ENCODE measurements at regions not wholly inside any gene's neighbourhood (a gene's known extent, or its start where the extent isn't known, plus 50 kb on each side); places are given as distances from the start of the nearest gene placed in this dataset.
"Not testable (repeated sequence)": the region's sequence is repeated elsewhere in the genome, so short reads cannot be mapped to it uniquely, and the experiment has no call there.

DNA sequence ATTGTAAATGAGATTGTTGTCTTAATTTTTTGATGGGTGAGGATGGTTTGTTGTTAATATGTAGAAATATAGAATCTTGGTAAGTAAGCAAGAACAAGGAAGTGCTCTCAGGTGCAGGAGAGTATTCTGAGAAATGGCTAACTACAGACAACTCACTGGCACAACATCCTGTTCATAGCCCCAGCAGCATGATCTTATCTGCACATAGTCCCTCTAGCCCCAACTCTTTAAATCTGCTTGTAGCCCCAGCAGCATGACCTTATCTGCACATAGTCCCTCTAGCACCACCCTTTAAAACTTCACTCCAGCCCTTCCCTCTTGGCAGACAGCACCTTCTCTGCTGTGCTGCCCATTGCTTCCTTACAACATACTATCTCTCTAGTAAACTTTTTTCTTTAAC, 1957.1 kb upstream of the ADGRL3 start:
- peak in 1 of 5 experiments; percentile 37 for DNase-seq

DNA sequence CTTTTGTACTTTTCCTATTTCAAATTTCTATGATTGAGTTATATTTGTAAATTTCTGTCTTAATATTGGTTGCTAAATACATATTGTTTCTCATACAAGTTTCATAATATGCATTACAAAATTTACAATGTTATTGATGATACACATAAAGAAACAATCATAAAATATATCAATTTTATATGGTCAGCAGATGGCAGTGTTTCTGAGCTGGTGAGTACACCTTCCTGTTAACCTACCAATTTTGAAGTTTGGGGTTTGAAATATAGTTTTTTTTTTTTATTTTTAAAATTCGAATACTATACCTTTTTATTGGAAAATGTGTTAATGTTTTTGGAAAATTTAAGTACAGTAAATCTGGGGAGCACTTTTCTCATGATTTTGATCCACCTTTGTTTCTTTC, 1953.1 kb upstream of the ADGRL3 start:
- no peak for DNase-seq

DNA sequence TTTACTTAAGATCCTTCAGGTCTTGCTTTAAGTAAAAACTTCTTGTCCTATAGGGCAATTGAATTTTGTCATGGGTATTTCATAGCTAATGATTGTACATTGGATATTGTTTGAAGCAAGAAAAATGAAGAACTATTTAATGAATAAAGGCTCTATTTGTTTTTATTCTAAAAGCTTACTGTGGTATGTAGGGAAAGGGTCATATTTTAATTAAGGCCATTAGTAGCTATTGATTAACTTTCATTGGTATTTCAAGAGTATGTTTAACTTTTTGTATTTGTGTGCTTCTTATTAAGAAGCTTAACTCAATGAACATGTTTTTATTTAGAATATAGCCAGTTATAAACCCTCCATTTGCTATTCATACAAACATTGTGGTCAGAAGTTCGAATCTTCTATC, 1951.8 kb upstream of the ADGRL3 start:
- no peak for DNase-seq

DNA sequence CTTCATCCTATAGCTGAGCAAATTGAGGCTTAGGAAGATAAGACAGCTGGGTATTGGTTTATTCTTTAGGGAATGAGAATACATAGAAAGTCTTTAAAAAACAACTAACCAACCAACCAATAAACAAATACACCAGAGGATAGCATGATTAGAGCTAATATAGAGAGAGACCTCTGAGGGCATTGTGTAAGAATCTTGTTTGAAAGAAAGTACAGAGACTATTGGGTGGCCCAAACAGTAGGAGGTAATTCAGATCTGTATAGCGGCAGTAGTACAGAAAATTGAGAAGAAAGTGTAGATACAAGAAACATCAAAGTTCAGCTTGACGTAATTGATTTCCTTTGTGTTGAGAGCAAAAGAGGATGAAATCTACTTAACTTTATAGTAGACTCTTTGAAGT, 1951.0 kb upstream of the ADGRL3 start:
- no peak for DNase-seq

DNA sequence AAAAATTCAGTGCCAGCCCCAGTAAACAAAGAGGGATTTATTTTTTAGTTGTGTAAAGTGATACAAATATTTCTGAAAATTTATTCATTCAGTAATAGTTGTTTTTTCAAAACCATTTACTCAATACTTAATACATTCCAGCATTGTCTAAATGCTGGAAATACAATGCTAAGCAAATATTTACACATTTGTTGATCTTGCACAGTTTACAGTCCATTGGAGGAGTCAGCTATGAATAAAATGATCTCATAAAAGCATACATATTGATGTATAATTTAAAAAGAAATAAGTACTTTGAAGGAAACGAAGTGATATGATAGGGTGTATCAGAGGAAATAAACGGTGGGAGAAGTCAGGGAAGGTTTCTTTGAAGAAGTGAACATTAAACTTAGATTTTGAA, 1942.1 kb upstream of the ADGRL3 start:
- DNase-seq = no peak

DNA sequence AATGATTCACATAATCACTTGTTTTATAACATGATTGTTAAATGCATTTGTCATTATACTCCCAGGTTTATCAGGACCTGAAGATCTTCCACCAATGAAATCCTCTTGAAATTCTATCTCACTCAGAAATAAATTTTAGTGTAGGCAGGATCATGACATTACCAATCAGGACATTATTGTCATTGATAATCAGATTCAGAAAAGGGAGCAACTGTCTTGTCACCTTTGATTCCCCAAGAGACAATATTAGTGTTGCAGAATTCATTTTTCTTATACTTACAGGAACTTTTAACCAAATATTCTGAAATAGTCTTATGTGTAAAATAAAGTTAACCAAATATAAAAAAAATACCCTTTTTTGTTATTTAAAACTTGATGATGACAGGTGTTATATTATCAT, 1892.5 kb upstream of the ADGRL3 start:
- no peak for DNase-seq

DNA sequence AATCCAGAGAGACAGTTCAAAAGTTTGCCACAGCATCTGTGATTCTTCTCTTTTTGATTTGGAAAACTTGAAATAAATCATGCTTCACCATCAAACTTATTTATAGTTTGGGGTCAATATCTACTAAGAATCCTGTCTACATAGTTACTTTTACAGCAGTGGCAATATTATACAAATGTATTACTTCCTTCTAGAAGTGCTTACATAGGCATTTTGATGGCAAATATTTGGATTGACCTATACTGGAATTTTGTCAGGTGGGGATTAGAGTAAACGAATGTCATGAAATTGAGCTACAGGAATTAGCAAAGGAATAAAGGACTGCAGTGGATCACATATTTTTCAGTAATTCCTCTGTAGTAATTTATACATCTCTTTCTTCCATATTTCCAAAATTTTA, 1885.5 kb upstream of the ADGRL3 start:
- DNase-seq = no peak

DNA sequence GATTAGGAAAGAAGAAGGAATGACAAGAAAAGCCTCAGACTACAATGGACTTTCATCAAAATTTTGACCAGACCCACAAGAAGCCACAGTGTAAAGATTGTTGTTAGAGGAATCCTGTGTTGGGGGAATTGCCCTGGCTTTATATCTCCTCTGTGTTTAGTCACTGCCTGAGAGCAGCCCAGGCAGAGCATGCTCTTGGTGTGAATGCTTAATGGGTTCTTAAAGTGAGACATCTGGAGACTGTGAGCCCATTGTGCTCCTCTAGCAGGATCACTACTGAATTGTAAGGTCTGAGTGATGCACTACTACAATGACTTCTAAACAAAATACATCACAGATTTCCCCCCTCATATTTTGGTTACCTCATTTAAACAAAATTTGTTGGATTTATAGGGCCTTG, 1860.5 kb upstream of the ADGRL3 start:
- no peak for DNase-seq

DNA sequence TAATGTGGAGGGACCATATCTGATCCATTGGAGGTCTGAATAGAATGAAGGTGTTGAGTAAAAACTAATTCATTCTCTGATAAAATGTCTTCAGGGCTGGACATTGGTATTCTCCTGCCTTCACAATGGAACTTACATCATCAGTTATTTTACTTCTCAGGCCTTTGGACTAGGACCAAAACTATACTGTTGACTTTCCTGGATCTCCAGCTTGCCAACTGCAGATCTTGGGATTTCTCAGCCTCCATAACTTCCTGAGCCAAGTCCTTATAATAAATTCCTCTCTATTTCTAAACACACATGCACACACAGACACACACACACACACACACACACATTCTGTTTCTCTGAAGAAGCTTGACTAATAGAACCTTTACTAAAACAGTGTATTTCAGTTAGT, 1858.6 kb upstream of the ADGRL3 start:
- DNase-seq = no peak

DNA sequence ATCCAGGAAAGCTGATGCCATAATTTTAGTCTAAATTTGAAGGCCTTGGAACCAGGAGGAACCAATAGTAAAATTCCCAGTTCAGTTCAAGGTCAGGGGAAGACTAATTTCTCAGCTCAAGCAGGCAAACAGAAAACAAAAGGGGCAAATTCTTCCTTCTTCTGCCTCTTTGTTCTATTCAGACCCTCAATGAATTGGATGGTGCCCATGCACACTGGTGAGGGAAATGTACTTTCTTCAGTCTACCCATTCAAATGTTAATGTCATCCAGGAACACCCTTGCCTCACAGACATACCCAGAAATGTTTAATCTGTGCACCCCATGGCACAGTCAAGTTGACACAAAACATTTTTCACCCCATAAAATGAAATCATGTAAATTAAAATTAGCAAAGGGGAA, 1851.2 kb upstream of the ADGRL3 start:
- DNase-seq = no peak

DNA sequence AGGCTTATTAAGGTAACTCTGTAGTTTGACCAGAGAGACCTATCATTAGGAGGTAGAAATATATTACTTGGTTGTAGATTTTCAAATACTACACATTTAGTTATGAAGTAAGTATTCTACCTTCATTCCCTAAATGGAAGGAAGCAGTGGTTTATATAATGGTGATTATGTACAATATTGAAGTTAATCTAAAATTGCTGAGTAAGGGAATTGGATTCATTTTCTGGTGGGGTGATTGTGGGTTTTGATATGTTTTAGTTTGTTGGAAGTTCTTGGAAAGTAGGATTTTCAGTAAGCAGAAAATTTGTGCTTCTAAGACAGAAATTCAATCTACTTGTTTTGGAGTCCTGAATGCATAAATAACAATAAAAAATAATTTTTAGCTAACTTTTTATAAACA, 1830.9 kb upstream of the ADGRL3 start:
- no peak for DNase-seq

DNA sequence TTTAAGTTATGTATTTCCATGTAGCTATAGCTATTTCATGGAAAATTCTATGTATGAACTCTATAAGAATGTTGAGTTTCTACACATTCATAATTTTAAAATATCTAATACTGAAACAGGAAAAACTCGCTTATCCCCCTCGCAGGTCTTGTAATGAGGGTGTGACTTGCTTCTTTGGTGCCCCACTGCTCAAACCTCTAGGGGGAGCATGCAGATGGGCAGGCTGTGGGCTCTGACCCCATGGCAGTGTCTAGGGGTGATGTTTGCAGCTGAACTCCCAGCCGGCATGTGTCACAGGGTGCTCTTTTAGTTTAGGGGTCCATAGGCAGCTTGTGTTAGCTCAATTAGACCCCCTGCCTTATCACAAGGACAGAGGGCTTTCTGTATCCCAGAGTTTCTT, 1825.7 kb upstream of the ADGRL3 start:
- DNase-seq = no peak

DNA sequence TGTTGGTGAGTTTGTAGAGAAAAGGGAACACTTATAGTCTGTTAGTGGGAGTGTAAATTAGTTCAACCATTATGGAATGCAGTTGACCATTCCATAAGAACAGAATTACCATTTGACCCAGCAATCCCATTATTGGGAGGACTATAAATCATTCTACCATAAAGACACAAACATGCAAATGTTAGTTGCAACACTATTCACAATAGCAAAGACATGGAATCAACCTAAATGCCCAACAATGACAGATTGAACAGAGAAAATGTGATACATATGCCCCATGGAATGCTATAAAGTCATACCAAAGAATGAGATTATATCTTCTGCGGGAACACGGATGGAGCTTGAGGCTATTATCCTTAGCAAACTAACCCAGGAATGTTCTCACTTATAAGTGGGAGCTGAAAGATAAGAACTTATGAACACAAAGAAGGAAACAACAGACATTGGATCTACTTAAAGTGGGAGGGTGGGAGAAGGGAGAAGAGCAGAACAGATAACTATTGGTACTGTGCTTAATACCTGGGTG, 1819.2 kb upstream of the ADGRL3 start:
- DNase-seq = no peak

DNA sequence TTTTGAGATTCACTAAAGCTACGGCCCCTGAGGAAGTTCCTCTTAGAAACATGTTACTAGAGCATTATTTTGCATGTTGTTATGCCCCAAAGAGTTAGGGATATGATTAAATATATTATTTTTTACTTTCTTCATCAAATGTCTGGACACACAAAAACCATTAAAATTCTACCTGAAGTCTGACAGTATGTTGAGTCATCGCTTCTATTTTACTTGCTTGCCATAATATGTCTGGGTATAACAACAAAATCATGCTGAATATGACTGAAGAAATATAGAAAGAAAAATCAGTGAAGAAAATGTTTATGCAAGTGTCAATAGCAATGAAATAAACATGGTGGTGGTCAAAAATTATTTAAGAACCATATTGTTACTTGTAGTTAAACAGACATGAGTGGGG, 1818.5 kb upstream of the ADGRL3 start:
- no peak for DNase-seq

DNA sequence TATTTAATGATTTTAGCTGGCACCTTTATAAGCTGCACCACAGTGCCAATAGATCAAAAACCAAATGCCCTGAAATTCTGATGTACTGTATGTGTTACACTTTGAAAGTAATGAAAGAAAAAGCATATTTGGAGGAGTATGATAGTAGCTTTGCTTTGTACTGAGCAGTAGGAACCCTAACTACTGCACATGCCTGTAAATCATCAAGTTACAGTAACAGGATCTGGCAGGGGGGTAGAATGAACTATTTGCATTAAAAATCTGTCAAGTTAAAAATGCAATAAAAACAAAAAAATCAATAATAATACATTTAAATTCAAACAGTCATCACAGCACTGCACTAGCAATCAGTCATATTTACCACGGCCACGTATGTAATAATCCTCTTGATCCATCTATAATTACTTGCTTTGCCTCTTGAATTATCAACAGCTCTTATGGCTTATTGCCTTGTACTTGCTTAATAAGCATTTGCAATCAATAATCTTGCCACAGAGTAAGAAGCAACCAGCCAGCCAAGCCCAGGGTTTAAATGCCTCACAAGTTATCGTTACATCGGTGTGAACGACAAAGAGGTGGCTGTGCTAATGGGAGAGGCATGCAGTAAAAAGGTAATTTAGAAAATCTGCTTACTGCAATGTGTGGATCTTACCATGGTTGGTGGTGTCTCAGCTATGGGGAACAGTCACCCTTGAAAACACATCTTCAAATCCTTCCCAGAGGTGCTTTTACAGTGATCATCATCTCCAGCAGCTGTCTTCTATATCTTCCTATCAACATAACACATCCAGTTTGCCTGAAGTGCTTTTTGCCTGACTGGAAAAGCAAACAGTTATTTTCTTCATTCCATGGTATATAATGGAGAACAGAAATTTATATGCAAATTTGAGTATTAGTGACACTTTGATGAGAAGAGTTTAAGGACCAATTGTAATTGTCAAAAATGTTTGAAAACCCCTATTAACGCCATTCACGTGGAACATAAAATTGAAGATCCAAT, 1812.1 kb upstream of the ADGRL3 start:
- DNase-seq = no peak

DNA sequence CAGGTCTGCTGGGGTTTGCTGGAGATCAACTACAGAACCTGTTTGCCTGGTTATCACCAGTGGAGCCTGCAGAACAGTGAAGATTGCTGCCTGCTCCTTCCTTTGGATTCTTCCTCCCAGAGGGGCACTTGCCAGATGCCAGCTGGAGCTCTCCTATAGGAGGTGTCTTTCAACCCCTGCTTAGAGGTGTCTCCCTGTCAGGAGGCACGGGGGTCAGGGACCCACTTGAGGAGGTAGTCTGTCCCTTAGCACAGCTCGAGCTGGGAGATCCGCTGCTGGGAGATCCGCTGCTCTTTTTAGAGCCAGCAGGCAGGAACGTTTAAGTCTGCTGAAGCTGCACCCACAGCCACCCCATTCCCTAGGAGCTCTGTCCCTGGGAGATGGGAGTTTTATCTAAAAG, 1806.3 kb upstream of the ADGRL3 start:
- no peak for DNase-seq

DNA sequence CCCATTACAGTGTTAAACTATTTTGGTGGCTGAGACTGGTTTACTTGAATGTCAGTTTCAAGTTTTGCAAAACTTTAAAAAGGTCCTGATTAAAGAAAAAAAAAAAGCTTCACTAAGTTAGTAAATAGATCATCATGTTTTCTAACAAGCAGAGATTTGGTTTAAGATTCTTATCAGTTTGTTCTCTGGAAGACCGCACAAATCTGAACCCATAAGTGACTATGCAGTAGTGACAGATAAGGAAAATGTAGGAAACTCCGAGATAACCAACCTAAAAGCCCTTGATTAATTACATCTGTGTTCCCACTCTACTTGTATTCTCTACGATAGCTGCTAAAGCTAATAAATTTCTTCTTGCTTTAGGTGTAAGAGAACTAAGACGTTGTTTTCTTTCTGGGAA, 1799.8 kb upstream of the ADGRL3 start:
- no peak for DNase-seq

DNA sequence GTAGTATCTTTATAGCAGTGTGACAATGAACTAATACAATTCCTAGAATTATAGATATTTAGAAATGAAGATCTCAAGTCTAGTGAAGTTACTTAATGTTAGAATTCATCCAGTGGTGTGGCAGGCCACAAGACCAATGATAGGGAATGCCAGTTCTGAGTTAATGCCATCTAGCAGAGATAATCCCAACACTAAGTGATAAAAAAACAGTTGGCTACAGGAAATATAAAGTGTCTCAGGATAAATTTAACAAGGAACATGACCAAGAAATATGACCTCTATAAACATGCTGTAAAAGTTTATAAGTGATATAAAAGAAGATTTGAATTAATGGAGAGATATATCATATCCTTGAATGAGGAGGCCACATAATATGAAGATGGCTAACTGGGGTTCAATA, 1790.5 kb upstream of the ADGRL3 start:
- no peak for DNase-seq

DNA sequence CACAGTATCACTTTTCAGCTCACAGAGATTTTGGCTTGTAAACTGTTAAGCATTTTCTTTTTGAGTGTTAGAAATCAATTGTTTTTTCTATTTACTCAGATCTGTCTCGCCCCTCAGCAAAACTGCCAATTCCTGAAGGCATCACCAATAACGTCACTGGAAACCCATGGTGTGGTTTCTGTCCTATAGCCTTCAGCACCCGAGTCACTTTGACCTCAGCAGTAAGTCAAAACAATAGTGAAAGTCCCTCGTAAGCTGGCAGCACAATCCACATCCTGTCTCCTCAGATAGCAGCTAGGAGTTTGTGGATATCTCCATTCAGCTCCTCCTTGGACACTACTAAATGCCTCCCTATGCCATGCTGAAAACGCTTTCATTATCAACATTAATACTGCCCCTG, 1787.4 kb upstream of the ADGRL3 start:
- DNase-seq = peak in 1 of 5 experiments; percentile 74

DNA sequence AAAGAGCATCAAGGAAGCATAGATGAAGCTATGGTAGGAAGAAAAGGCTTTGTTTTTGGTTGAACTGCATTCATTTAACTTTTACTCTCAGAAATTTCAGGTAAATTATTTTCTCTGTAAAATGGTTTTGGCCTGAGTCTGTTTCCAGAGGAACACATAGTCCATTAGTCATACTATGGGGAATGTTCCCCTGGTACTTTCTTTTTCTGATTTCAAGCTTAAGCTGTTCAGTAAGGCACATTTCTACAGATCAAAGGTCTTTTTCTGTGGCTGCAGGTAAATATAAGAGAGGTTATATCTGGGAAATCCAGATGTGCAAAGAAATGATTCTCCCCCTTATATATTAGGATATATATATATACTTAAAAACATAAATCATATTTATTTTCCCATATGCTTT, 1744.4 kb upstream of the ADGRL3 start:
- no peak for DNase-seq

DNA sequence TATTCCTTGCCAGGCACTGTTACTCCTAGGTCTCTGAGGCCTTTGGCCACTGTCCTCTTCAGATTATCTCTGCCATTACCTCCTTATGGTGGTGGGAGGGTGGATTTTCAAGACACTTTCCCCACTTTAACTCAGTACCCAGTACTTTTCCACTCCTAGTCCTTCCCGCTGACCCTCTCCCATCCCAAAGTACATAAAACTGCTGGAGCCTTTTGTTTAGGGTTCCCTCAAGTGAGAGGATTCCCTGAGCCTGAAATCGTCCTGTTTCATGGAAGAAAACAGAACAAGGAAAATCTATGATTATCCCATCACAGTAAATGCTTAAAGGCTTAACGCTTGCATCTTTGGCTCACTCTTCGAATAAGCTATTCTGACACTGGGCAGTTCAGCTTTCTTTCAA, 1742.5 kb upstream of the ADGRL3 start:
- no peak for DNase-seq

DNA sequence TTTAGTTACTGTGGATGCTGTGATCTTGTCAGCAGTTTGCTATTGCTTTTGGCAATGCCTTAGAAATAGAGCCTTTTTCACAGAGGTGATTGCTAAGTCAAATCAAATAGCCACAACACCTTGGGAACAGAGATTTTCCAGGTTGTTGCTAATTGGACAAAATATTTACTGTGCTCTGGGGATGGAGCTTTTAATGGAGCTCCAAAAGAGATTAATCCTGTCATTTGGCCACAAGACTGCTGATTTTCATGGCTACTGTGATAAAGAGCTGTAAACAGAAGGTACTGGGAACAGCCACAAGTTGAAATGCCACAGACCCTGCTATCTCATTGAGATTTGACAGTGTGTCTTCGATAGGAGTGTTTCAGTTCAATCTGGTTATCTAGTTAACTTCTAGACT, 1715.2 kb upstream of the ADGRL3 start:
- DNase-seq = no peak

DNA sequence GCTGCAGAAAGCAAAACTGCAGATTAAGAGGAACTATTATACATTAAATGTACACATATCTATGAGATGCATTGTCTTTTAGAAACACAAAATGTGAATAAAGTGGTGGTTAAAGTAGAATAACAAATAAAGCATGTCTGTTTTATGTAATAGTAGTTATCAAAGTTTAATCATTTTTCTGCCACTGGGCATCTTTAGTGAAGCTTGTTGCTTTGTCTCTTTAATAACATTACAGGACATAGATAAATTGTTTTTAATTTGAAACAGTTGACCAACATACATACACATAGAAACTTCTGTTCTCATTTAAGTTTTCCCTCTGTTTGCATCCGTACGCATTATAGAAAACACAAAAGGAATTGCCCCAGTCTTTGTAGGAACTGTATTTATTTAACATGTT, 1700.0 kb upstream of the ADGRL3 start:
- no peak for DNase-seq

DNA sequence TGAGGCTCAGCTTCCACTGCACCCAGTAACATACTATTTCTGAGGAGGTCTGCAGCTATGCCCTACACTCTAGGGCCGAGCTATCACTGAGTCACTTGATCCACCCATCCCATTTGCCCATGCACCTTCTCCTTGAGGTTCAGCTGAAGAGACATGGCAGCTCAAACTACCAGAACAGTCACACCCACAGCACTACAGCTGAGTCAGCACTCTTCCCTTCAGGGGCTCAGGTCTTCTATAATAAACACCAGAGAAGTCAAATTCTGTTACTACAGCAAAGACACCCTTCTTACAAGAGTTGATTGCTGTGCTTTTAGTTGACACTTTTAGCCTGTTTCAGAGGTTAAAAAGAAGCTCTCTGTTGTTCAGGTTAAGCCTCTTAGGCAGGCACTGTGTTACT, 1696.4 kb upstream of the ADGRL3 start:
- no peak for DNase-seq

DNA sequence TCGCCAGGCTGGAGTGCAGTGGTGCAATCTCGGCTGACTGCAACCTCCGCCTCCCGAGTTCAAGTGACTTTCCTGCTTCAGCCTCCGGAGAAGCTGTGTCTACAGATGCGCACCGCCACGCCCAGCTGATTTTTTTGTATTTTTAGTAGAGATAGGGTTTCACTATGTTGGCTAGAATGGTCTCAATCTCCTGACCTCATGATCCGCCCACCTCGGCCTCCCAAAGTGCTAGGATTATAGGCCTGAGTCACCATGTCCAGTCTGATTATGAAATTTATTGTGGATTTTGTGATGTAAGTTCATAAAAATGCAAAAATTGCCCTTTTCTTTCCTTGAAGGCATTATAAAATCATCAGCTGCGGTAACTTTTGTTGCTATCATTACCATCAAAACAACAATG, 1688.3 kb upstream of the ADGRL3 start:
- DNase-seq = not testable (repeated sequence)
